H1 (cell line): ENCODE measurements at regions not wholly inside any gene's neighbourhood (a gene's known extent, or its start where the extent isn't known, plus 50 kb on each side); places are given as distances from the start of the nearest gene placed in this dataset.

Source experiments
- CTCF ChIA-PET: fragments of 300-600 bp; sonication (Branson Sonifier 250); formaldehyde crosslinking; loops from one replicate; lab custom pipeline; 2021; ENCODE audit not compliant: partially characterized antibody; lab: Charles Lee
- POLR2A ChIA-PET: fragments of 300-600 bp; sonication (Branson Sonifier 250); formaldehyde crosslinking; loops from one replicate; lab custom pipeline; 2021; ENCODE audit warnings: inconsistent platforms; ENCODE audit not compliant: partially characterized antibody; lab: Charles Lee
- DNase-seq, 2 experiments: peaks; one replicate each; pipeline versions ENCODE4 v3.0.0 to v3.0.0-alpha.2; 2010 to 2022; ENCODE audit warnings: low spot score in 2 of 2, low read depth in 1 of 2, mixed read lengths in 1 of 2
- FAIRE-seq: peaks from 2 replicates; lab custom pipeline; 2011; peaks lifted over from hg19 to GRCh38; lab: Jason Lieb, UNC
- H2AFZ ChIP-seq: 2 replicates; pipeline ENCODE4 v1.8.1; 2012; ENCODE audit warnings: low read length, inconsistent platforms
- H2AK5ac ChIP-seq: 2 replicates; pipeline ENCODE4 v1.6.1; 2013; ENCODE audit warnings: low read depth, low read length
- H2BK120ac ChIP-seq: replicated peaks from 2 replicates; pipeline ENCODE3; 2013; ENCODE audit warnings: low read depth, low read length, inconsistent platforms
- H2BK12ac ChIP-seq: 2 replicates; pipeline ENCODE4 v1.6.1; 2013; ENCODE audit warnings: low read depth, low read length
- H2BK15ac ChIP-seq: 2 replicates; pipeline ENCODE4 v1.6.1; 2013; ENCODE audit warnings: low read length
- H2BK20ac ChIP-seq: 2 replicates; pipeline ENCODE4 v1.6.1; 2013; ENCODE audit warnings: low read length
- H2BK5ac ChIP-seq: 2 replicates; pipeline ENCODE4 v1.6.1; 2013; ENCODE audit warnings: low read depth, low read length
- H3K14ac ChIP-seq: 2 replicates; pipeline ENCODE4 v1.6.1; 2013; ENCODE audit warnings: inconsistent platforms; ENCODE audit not compliant: insufficient read length
- H3K18ac ChIP-seq: 2 replicates; pipeline ENCODE4 v1.6.1; 2013; ENCODE audit warnings: low read length; ENCODE audit errors: extremely low read depth
- H3K23ac ChIP-seq: 2 replicates; pipeline ENCODE4 v1.6.1; 2013; ENCODE audit warnings: inconsistent platforms; ENCODE audit not compliant: insufficient read length
- H3K23me2 ChIP-seq: 2 replicates; pipeline ENCODE4 v1.6.1; 2013; ENCODE audit warnings: low read depth, low read length
- H3K27ac ChIP-seq: 2 replicates; pipeline ENCODE4 v1.6.1; 2011; ENCODE audit warnings: low read depth, low read length, inconsistent platforms
- H3K27me3 ChIP-seq, 4 experiments: replicated peaks in 1 of 4; 1 replicate in 1 of 4; 2 replicates in 3 of 4; pipeline versions ENCODE4 v1.6.1 to v1.8.1; 2011 to 2013; ENCODE audit warnings: low read length in 3 of 4, mild to moderate bottlenecking in 3 of 4, inconsistent platforms in 2 of 4, mixed read lengths in 2 of 4, moderate library complexity in 1 of 4; ENCODE audit not compliant: control insufficient read depth in 3 of 4, insufficient read depth in 3 of 4; ENCODE audit errors: extremely low read depth in 1 of 4
- H3K36me3 ChIP-seq, 4 experiments: 2 replicates each; pipeline versions ENCODE4 v1.6.1 to v1.8.1; 2011 to 2013; ENCODE audit warnings: mild to moderate bottlenecking in 4 of 4, low read length in 3 of 4, moderate library complexity in 2 of 4, control low read depth in 1 of 4, inconsistent platforms in 1 of 4; ENCODE audit not compliant: insufficient read depth in 4 of 4, control insufficient read depth in 2 of 4
- H3K4ac ChIP-seq: replicated peaks from 2 replicates; pipeline ENCODE3; 2013; ENCODE audit warnings: low read length, low read depth, mixed read lengths, inconsistent platforms; ENCODE audit not compliant: insufficient read length
- H3K4me1 ChIP-seq, 4 experiments: replicated peaks in 1 of 4; 1 replicate in 1 of 4; 2 replicates in 3 of 4; pipeline versions ENCODE4 v1.6.1 to v1.8.1; 2011 to 2013; ENCODE audit warnings: low read length in 3 of 4, inconsistent platforms in 2 of 4, mixed read lengths in 1 of 4; ENCODE audit not compliant: insufficient read depth in 4 of 4, control insufficient read depth in 3 of 4
- H3K4me2 ChIP-seq, 2 experiments: 2 replicates each; pipeline versions ENCODE4 v1.6.1 to v1.8.1; 2011 to 2013; ENCODE audit warnings: low read depth in 2 of 2, low read length in 2 of 2, control low read depth in 1 of 2, inconsistent platforms in 1 of 2, mild to moderate bottlenecking in 1 of 2; ENCODE audit not compliant: insufficient read depth in 1 of 2
- H3K4me3 ChIP-seq, 4 experiments: fragments of 200-600, 300-600 bp in 1 of 4; sonication (generic), shearing (Covaris generic), sonication (Bioruptor Twin) in 1 of 4; 2 replicates each; pipeline versions ENCODE4 v1.5.1 to v1.8.1; 2011 to 2016; ENCODE audit warnings: low read length in 4 of 4, low read depth in 3 of 4, control low read depth in 2 of 4, inconsistent platforms in 2 of 4, mild to moderate bottlenecking in 2 of 4, mixed read lengths in 1 of 4, moderate library complexity in 1 of 4; ENCODE audit not compliant: insufficient read depth in 2 of 4; ENCODE audit errors: extremely low read depth in 1 of 4
- H3K56ac ChIP-seq: replicated peaks from 2 replicates; pipeline ENCODE3; 2013; ENCODE audit warnings: low read depth, mild to moderate bottlenecking, mixed read lengths, low read length, inconsistent platforms; ENCODE audit not compliant: insufficient read length
- H3K79me1 ChIP-seq: 2 replicates; pipeline ENCODE4 v1.6.1; 2013; ENCODE audit warnings: low read depth, low read length, control low read depth
- H3K79me2 ChIP-seq, 2 experiments: 2 replicates each; pipeline versions ENCODE4 v1.6.1 to v1.8.1; 2012 to 2013; ENCODE audit warnings: low read length in 2 of 2, mild to moderate bottlenecking in 2 of 2, inconsistent platforms in 1 of 2; ENCODE audit not compliant: insufficient read depth in 2 of 2, control insufficient read depth in 1 of 2
- H3K9ac ChIP-seq, 4 experiments: replicated peaks in 1 of 4; 1 replicate in 1 of 4; 2 replicates in 3 of 4; pipeline versions ENCODE4 v1.6.1 to v1.8.1; 2011 to 2013; ENCODE audit warnings: low read depth in 3 of 4, low read length in 3 of 4, control low read depth in 2 of 4, mild to moderate bottlenecking in 2 of 4, moderate library complexity in 2 of 4, inconsistent platforms in 1 of 4; ENCODE audit errors: extremely low read depth in 1 of 4
- H3K9me3 ChIP-seq, 2 experiments: 2 replicates each; pipeline versions ENCODE4 v1.6.1 to v1.8.1; 2012 to 2013; ENCODE audit warnings: mild to moderate bottlenecking in 2 of 2, moderate library complexity in 2 of 2, control low read depth in 1 of 2, inconsistent platforms in 1 of 2, low read depth in 1 of 2, low read length in 1 of 2, mixed read lengths in 1 of 2; ENCODE audit not compliant: insufficient read depth in 2 of 2
- H4K20me1 ChIP-seq, 2 experiments: replicated peaks in 1 of 2; 2 replicates each; pipeline versions ENCODE3 to v1.8.1; 2011 to 2013; ENCODE audit warnings: inconsistent platforms in 2 of 2, low read length in 2 of 2, mild to moderate bottlenecking in 1 of 2; ENCODE audit not compliant: insufficient read depth in 2 of 2, control insufficient read depth in 1 of 2
- H4K5ac ChIP-seq: 2 replicates; pipeline ENCODE4 v1.6.1; 2013; ENCODE audit warnings: low read length, low read depth, mixed read lengths, inconsistent platforms; ENCODE audit not compliant: insufficient read length
- H4K8ac ChIP-seq: 2 replicates; pipeline ENCODE4 v1.8.0; 2013; ENCODE audit warnings: mild to moderate bottlenecking, moderate library complexity, low read length, inconsistent platforms; ENCODE audit not compliant: insufficient read depth; ENCODE audit errors: extremely low read depth
- H4K91ac ChIP-seq: replicated peaks from 2 replicates; pipeline ENCODE3; 2013; ENCODE audit warnings: low read length, mixed read lengths, inconsistent platforms; ENCODE audit not compliant: insufficient read length
- CBX5 ChIP-seq: fragments of 300-800, 300-1000 bp; sonication (generic); IDR thresholded peaks from 2 replicates; pipeline ENCODE4 v1.7.1; 2016; ENCODE audit warnings: antibody characterized with exemption, low read length, low read depth
- CBX8 ChIP-seq: fragments of 300-800, 300-1000 bp; sonication (generic); IDR thresholded peaks from 2 replicates; pipeline ENCODE4 v1.7.1; 2016; ENCODE audit warnings: low read depth, low read length, borderline replicate concordance
- CEBPB ChIP-seq: IDR thresholded peaks from 2 replicates; pipeline ENCODE4 v1.6.1; 2012; ENCODE audit warnings: low read depth, low read length
- CHD1 ChIP-seq: IDR thresholded peaks from 2 replicates; pipeline ENCODE4 v1.6.1; 2012; ENCODE audit warnings: low read depth, low read length, improper control_type of control experiment
- KDM1A ChIP-seq: fragments of 200-600, 300-600 bp; sonication (generic); IDR thresholded peaks from 2 replicates; pipeline ENCODE4 v1.7.1; 2016; ENCODE audit warnings: mild to moderate bottlenecking, low read length, borderline replicate concordance
- POLR2A ChIP-seq, 2 experiments: IDR thresholded peaks; 1 replicate in 1 of 2; 2 replicates in 1 of 2; pipeline ENCODE4 v1.6.1; 2011; ENCODE audit warnings: low read depth in 2 of 2, low read length in 2 of 2, mild to moderate bottlenecking in 2 of 2; ENCODE audit errors: control extremely low read depth in 1 of 2
- SIN3A ChIP-seq, 2 experiments: IDR thresholded peaks in 1 of 2; conservative IDR thresholded peaks in 1 of 2; 2 replicates each; pipeline ENCODE4 v1.6.1; 2011 to 2012; ENCODE audit warnings: low read length in 2 of 2, improper control_type of control experiment in 1 of 2, low read depth in 1 of 2, mild to moderate bottlenecking in 1 of 2
- SP2 ChIP-seq: IDR thresholded peaks from 2 replicates; pipeline ENCODE4 v1.6.1; 2012; ENCODE audit warnings: mild to moderate bottlenecking, low read length, inconsistent platforms
- SP4 ChIP-seq: IDR thresholded peaks from 2 replicates; pipeline ENCODE4 v1.6.1; 2012; ENCODE audit warnings: low read length, inconsistent platforms
- TAF1 ChIP-seq: IDR thresholded peaks from 2 replicates; pipeline ENCODE4 v1.6.1; 2011; ENCODE audit warnings: mild to moderate bottlenecking, low read depth, low read length
- WGBS, 2 experiments: shearing (Covaris generic) in 1 of 2; methylation state at CpG; one replicate each; pipeline versions ENCODE4 v1.1.6 to v1.1.7; 2013 to 2015; ENCODE audit warnings: low lambda C conversion rate in 2 of 2, mixed read lengths in 2 of 2, inconsistent platforms in 1 of 2, low coverage in 1 of 2, missing lambda C conversion rate in 1 of 2; ENCODE audit not compliant: insufficient replicate concordance in 2 of 2, insufficient coverage in 1 of 2, insufficient read length in 1 of 2; ENCODE audit errors: extremely low coverage in 1 of 2, missing lambda C conversion rate in 1 of 2; 5-methylcytosine and 5-hydroxymethylcytosine counted together
- TF ChIP-seq, protein P1 (sequence below): IDR thresholded peaks from 2 replicates; pipeline ENCODE4 v1.6.1; 2012; ENCODE audit warnings: low read length, inconsistent platforms

- H3K56ac ChIP-seq, result no peak overlapping the region
- H2BK20ac ChIP-seq, result no peak overlapping the region
- H4K5ac ChIP-seq, result no peak overlapping the region
- no peaks in the 10 kb centered on the region for H3K36me3 ChIP-seq
- H3K14ac ChIP-seq, result no peak overlapping the region
- no peaks in the 10 kb centered on the region for H4K20me1 ChIP-seq
- ChIA-PET POLR2A (no interaction called here), CTCF (no interaction called here)
- no peak for FAIRE-seq
- no peak overlapping the region for H2BK12ac ChIP-seq
- H2BK120ac ChIP-seq, result no peak overlapping the region
- TF ChIP-seq POLR2A (IDR thresholded peaks at IDR 0.05; ENCODE audit: control extremely low read depth in 1 of 2, low read depth in 2 of 2, low read length in 2 of 2) (no peak), SIN3A (conservative IDR thresholded peaks at IDR 0.05 in 1 of 2, IDR thresholded peaks at IDR 0.05 in 1 of 2; ENCODE audit: low read depth in 1 of 2, low read length in 2 of 2) (no peak), CHD1 (no peak), CBX8 (no peak), SP4 (no peak), CBX5 (no peak), KDM1A (no peak), SP2 (no peak), CEBPB (no peak), TAF1 (no peak)
- TF ChIP-seq, protein P1, sequence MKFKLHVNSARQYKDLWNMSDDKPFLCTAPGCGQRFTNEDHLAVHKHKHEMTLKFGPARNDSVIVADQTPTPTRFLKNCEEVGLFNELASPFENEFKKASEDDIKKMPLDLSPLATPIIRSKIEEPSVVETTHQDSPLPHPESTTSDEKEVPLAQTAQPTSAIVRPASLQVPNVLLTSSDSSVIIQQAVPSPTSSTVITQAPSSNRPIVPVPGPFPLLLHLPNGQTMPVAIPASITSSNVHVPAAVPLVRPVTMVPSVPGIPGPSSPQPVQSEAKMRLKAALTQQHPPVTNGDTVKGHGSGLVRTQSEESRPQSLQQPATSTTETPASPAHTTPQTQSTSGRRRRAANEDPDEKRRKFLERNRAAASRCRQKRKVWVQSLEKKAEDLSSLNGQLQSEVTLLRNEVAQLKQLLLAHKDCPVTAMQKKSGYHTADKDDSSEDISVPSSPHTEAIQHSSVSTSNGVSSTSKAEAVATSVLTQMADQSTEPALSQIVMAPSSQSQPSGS, result no peak
- no peaks in the 10 kb centered on the region for H3K9me3 ChIP-seq
- no peak overlapping the region for H2BK5ac ChIP-seq
- no peak overlapping the region for H3K4ac ChIP-seq
- no peak overlapping the region for H3K27ac ChIP-seq
- H2BK15ac ChIP-seq, result no peak overlapping the region
- H3K27me3 ChIP-seq, result no peaks in the 10 kb centered on the region
- no peaks in the 10 kb centered on the region for H3K23me2 ChIP-seq
- no peaks in the 10 kb centered on the region for H3K79me2 ChIP-seq
- no peak overlapping the region for H3K23ac ChIP-seq
- no peak for DNase-seq
- no peak overlapping the region for H3K9ac ChIP-seq
- no peak overlapping the region for H2AK5ac ChIP-seq
- H2AFZ ChIP-seq, result no peak overlapping the region
- WGBS, 2 experiments, result 86% methylated on average over 4 of the region's 4 CpGs; no CpG with 5 or more reads in 1 of the 2 experiments
- no peak overlapping the region for H4K91ac ChIP-seq
- no peaks in the 10 kb centered on the region for H3K4me1 ChIP-seq
- no peak overlapping the region for H3K4me3 ChIP-seq
- H3K4me2 ChIP-seq, result no peak overlapping the region
- no peak overlapping the region for H3K18ac ChIP-seq
- no peaks in the 10 kb centered on the region for H3K79me1 ChIP-seq
- H4K8ac ChIP-seq, result no peak overlapping the region
Measured at GRCh38 chr7:126339813-126340212, 912.9 kb downstream of the GRM8 start.
